ENCODE measurements at regions not wholly inside any gene's neighbourhood (a gene's known extent, or its start where the extent isn't known, plus 50 kb on each side); places are given as distances from the start of the nearest gene placed in this dataset.

DNA sequence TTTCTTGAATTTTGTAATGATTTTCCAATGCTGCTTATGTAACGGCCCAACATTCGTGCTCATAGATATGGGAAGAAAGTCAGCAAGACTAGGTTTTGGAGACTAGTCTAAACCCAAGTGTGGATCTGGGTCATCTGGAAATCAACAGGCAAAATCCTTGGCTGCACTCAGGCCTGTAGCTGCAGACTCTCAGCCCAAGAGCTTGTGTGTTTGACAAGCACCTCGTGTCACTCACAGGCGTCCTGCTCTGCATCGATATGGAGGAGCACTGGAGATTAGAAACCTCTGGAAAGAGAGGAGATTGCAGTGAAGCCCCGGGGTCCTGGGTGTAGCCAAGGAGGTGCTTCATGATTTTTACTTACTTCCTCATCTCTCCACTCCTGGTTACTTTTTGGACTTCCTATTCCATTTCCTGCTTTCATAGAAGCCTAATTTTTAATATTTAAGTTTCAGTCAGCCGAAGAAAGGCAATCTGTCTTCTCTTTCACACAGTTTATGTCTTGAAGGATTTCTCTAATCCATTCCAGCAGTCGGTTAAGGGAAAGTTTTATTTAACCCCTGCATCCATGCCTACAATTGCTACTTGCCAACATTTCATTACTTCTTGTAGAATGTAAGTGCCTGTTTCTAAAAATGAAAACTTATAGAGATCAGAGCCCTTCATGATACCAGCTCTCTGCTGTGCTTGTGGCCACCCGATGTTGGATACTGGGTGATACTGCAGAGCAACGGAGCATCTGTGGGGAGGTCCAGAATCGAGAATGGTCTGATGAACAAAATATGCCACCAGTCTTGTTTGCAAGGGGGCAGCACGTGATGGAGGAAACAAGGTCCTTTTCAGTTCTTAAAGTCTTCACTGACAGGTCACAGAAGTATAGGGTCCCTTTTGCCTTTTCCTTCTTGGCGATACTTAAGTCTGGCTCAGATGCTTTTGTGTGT, 296.3 kb downstream of the QKI start:
- peak in 2 of 4 experiments; percentile 57 to 66 for DNase-seq (ENCODE audit: extremely low read depth in 1 of 4, low spot score in 3 of 4)
- Histone ChIP-seq H2AFZ (ENCODE audit: low read depth, low read length) (no peak overlapping the region), H3K9me1 (ENCODE audit: control insufficient read depth, insufficient read depth, low read length) (no peaks in the 10 kb centered on the region), H3K4me2 (ENCODE audit: insufficient read depth, low read length) (no peak overlapping the region), H3K9ac (ENCODE audit: insufficient read depth in 1 of 2, low read depth in 2 of 2, low read length in 2 of 2) (no peak overlapping the region), H3K36me3 (ENCODE audit: control insufficient read depth, insufficient read depth, low read length) (no peaks in the 10 kb centered on the region), H3K9me3 (replicated peaks; ENCODE audit: control insufficient read depth, insufficient read depth, low read depth, low read length) (no peaks in the 10 kb centered on the region), H3K4me3 (no peak overlapping the region), H3K27ac (ENCODE audit: extremely low read depth, low read depth, low read length) (no peak overlapping the region), H3K4me1 (replicated peaks in 1 of 2; ENCODE audit: control insufficient read depth in 2 of 2, insufficient read depth in 2 of 2, low read length in 2 of 2) (peaks cover 6 to 8% of the 10 kb centered on the region in 2 experiments; a peak in 4 of 5 replicates), H3K79me2 (ENCODE audit: control insufficient read depth, insufficient read depth, low read length) (no peaks in the 10 kb centered on the region), H3K27me3 (ENCODE audit: control insufficient read depth in 2 of 2, insufficient read depth in 2 of 2, low read length in 2 of 2) (peaks cover 3 to 32% of the 10 kb centered on the region in 2 experiments; a peak in 2 of 5 replicates), H4K20me1 (replicated peaks; ENCODE audit: control insufficient read depth, insufficient read depth, low read length) (no peaks in the 10 kb centered on the region)
- ATAC-seq: peak; percentile 65
- BruUV-seq (replicated peaks): no TSS peak
- CTCF ChIA-PET (ENCODE audit: low intra/inter-chr PET ratio): no interaction called here
- POLR2A ChIA-PET: interaction anchor here (0.8 to 0.9 kb wide), 2 partner anchors 12 to 58 kb away, joined by 3 read pairs; no protein-coding TSS in a partner anchor
- whole genome bisulfite sequencing (ENCODE audit: insufficient coverage, low coverage, missing lambda C conversion rate): 8% methylated on average over 13 of the region's 13 CpGs
- peak; percentile 62 for FAIRE-seq
- in situ Hi-C loops (cut with MboI) (no loop called here), intact Hi-C loops (cut with micrococcal nuclease) (loop anchor here (5.0 kb wide), 2 partner anchors 152 to 294 kb away; no protein-coding TSS in a partner anchor)
- TF ChIP-seq RAD21 (CRISPR knock-in tag; conservative IDR thresholded peaks at IDR 0.05 in 1 of 2, IDR thresholded peaks at IDR 0.05 in 1 of 2): 0 out of 4 replicates have a peak, but pooled peaks of 1 of the 2 experiments have one; percentile 5
- TF ChIP-seq EP300 (IDR thresholded peaks at IDR 0.05; ENCODE audit: low read length): peak; percentile 35; the same call in 1 of the 2 replicates
- TF ChIP-seq SMARCB1 (IDR thresholded peaks at IDR 0.05; ENCODE audit: insufficient read length, low read depth): no peak
- TF ChIP-seq SFPQ (IDR thresholded peaks at IDR 0.05; ENCODE audit: low read depth, low read length): no peak
- TF ChIP-seq CAMTA2 (CRISPR knock-in tag; conservative IDR thresholded peaks at IDR 0.05): no peak
- TF ChIP-seq, protein P1, sequence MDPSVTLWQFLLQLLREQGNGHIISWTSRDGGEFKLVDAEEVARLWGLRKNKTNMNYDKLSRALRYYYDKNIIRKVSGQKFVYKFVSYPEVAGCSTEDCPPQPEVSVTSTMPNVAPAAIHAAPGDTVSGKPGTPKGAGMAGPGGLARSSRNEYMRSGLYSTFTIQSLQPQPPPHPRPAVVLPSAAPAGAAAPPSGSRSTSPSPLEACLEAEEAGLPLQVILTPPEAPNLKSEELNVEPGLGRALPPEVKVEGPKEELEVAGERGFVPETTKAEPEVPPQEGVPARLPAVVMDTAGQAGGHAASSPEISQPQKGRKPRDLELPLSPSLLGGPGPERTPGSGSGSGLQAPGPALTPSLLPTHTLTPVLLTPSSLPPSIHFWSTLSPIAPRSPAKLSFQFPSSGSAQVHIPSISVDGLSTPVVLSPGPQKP (CRISPR knock-in tag; IDR thresholded peaks at IDR 0.05): no peak
- TF ChIP-seq ATF3 (IDR thresholded peaks at IDR 0.05): no peak
- TF ChIP-seq ATF3 (CRISPR knock-in tag; conservative IDR thresholded peaks at IDR 0.05): no peak
- TF ChIP-seq CTCF (IDR thresholded peaks at IDR 0.05 in 2 of 3, conservative IDR thresholded peaks at IDR 0.05 in 1 of 3; ENCODE audit: insufficient read depth in 2 of 3, low read depth in 1 of 3, low read length in 3 of 3): no peak
- TF ChIP-seq DMBX1 (CRISPR knock-in tag; IDR thresholded peaks at IDR 0.05; ENCODE audit: borderline replicate concordance): no peak
- TF ChIP-seq POLR2AphosphoS2 (IDR thresholded peaks at IDR 0.05; ENCODE audit: low read length): no peak
- no peak for TF ChIP-seq FOXP1 (CRISPR knock-in tag; IDR thresholded peaks at IDR 0.05)
- no peak for TF ChIP-seq CBX8 (IDR thresholded peaks at IDR 0.05; ENCODE audit: borderline replicate concordance, extremely low read depth, low read depth, low read length, poor library complexity, severe bottlenecking)

Measured in K562 (cell line).